ENCODE measurements at regions not wholly inside any gene's neighbourhood (a gene's known extent, or its start where the extent isn't known, plus 50 kb on each side); places are given as distances from the start of the nearest gene placed in this dataset.

DNA sequence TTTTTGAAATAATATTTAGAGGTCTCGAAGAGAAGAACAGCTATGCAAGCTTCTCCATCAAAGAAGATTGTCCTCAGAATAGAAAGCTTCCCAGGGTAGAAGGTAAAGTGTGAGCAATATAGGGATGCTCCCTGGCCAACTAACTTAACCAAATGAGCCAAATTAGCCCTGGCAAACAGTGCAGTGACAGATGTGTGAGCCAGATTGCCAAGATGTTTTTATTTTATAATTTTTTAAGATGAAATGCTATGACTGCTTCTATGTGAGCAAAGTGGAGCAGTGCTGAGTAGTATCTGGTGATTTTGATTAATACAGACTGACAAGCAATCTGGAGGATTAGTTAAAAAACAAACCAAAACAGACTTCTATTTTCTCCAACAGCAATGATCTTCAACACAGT is 202.1 kb downstream of the NOVA1 start:
- Histone ChIP-seq H4K20me1 (replicated peaks; ENCODE audit: control insufficient read depth, insufficient read depth, low read length) (no peaks in the 10 kb centered on the region), H3K27ac (ENCODE audit: extremely low read depth, low read depth, low read length) (no peak overlapping the region), H3K36me3 (ENCODE audit: control insufficient read depth, insufficient read depth, low read length) (no peaks in the 10 kb centered on the region), H3K27me3 (ENCODE audit: control insufficient read depth in 2 of 2, insufficient read depth in 2 of 2, low read length in 2 of 2) (no peaks in the 10 kb centered on the region), H3K9me1 (ENCODE audit: control insufficient read depth, insufficient read depth, low read length) (no peaks in the 10 kb centered on the region), H3K9ac (ENCODE audit: insufficient read depth in 1 of 2, low read depth in 2 of 2, low read length in 2 of 2) (no peak overlapping the region), H3K9me3 (replicated peaks; ENCODE audit: control insufficient read depth, insufficient read depth, low read depth, low read length) (no peaks in the 10 kb centered on the region), H3K4me3 (no peak overlapping the region), H3K4me2 (ENCODE audit: insufficient read depth, low read length) (no peak overlapping the region), H2AFZ (ENCODE audit: low read depth, low read length) (no peak overlapping the region), H3K79me2 (ENCODE audit: control insufficient read depth, insufficient read depth, low read length) (no peaks in the 10 kb centered on the region), H3K4me1 (replicated peaks in 1 of 2; ENCODE audit: control insufficient read depth in 2 of 2, insufficient read depth in 2 of 2, low read length in 2 of 2) (no peaks in the 10 kb centered on the region)
- intact Hi-C loops (cut with micrococcal nuclease) (no loop called here), in situ Hi-C loops (cut with MboI) (no loop called here)
- POLR2A ChIA-PET: no interaction called here
- no TSS peak for BruUV-seq (replicated peaks)
- FAIRE-seq (no peak), ATAC-seq (no peak), DNase-seq (ENCODE audit: extremely low read depth in 1 of 4, low spot score in 3 of 4) (no peak)
- no peak for TF ChIP-seq HIVEP1 (CRISPR knock-in tag; IDR thresholded peaks at IDR 0.05)
- no peak for TF ChIP-seq TEAD2 (tag; IDR thresholded peaks at IDR 0.05)
- no peak for TF ChIP-seq ZNF12 (CRISPR knock-in tag; IDR thresholded peaks at IDR 0.05)
- TF ChIP-seq BACH1 (tag; IDR thresholded peaks at IDR 0.05): no peak
- TF ChIP-seq KDM5B (IDR thresholded peaks at IDR 0.05; ENCODE audit: insufficient replicate concordance, low read depth, low read length): no peak
- no peak for TF ChIP-seq CCAR2 (IDR thresholded peaks at IDR 0.05; ENCODE audit: low read depth, low read length)
- TF ChIP-seq PTTG1 (tag; IDR thresholded peaks at IDR 0.05; ENCODE audit: low read depth): no peak
- TF ChIP-seq RBM25 (IDR thresholded peaks at IDR 0.05; ENCODE audit: low read depth, low read length, severe bottlenecking): no peak
- TF ChIP-seq POLR3G (IDR thresholded peaks at IDR 0.05; ENCODE audit: extremely low read depth, insufficient read length, insufficient replicate concordance): no peak
- TF ChIP-seq, protein P1, sequence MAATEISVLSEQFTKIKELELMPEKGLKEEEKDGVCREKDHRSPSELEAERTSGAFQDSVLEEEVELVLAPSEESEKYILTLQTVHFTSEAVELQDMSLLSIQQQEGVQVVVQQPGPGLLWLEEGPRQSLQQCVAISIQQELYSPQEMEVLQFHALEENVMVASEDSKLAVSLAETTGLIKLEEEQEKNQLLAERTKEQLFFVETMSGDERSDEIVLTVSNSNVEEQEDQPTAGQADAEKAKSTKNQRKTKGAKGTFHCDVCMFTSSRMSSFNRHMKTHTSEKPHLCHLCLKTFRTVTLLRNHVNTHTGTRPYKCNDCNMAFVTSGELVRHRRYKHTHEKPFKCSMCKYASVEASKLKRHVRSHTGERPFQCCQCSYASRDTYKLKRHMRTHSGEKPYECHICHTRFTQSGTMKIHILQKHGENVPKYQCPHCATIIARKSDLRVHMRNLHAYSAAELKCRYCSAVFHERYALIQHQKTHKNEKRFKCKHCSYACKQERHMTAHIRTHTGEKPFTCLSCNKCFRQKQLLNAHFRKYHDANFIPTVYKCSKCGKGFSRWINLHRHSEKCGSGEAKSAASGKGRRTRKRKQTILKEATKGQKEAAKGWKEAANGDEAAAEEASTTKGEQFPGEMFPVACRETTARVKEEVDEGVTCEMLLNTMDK (IDR thresholded peaks at IDR 0.05; ENCODE audit: borderline replicate concordance, insufficient read depth, low read depth, low read length, poor library complexity, severe bottlenecking): no peak
- TF ChIP-seq, protein P2, sequence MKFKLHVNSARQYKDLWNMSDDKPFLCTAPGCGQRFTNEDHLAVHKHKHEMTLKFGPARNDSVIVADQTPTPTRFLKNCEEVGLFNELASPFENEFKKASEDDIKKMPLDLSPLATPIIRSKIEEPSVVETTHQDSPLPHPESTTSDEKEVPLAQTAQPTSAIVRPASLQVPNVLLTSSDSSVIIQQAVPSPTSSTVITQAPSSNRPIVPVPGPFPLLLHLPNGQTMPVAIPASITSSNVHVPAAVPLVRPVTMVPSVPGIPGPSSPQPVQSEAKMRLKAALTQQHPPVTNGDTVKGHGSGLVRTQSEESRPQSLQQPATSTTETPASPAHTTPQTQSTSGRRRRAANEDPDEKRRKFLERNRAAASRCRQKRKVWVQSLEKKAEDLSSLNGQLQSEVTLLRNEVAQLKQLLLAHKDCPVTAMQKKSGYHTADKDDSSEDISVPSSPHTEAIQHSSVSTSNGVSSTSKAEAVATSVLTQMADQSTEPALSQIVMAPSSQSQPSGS (CRISPR knock-in tag; IDR thresholded peaks at IDR 0.05): no peak
- CTCF ChIA-PET (ENCODE audit: low intra/inter-chr PET ratio): no interaction called here
- 0% methylated on average over 1 of the region's 1 CpG for WGBS (ENCODE audit: insufficient coverage, low coverage, missing lambda C conversion rate)

Measured in K562 (cell line).